ENCODE measurements at regions not wholly inside any gene's neighbourhood (a gene's known extent, or its start where the extent isn't known, plus 50 kb on each side); places are given as distances from the start of the nearest gene placed in this dataset.
A peak's percentile ranks its signal among the peaks of the same experiment; 100 is the strongest.
"Not testable (repeated sequence)": the region's sequence is repeated elsewhere in the genome, so short reads cannot be mapped to it uniquely, and the experiment has no call there.

DNA sequence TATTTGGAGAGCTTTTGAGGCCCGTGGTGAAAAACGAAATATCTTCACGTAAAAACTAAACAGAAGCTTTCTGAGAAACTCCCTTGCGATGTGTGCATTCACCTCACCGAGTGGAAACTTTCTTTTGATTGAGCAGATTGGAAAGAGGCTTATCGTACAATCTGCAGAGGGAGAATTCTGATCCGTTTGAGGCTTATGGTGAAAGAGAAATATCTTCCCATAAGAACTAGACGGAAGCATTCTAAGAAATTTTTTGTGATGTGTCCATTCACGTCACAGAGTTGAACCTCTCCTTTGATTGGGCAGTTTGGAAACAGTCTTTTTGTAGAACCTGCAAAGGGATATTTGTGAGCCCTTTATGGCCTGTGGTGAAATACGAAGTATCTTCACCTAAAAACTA, 3040.3 kb downstream of the TUBA3C start:
- ATAC-seq; H3K9me3 ChIP-seq (ENCODE audit: control insufficient read depth, insufficient read depth, low read length); intact Hi-C loops (cut with micrococcal nuclease); H3K4me1 Mint-ChIP-seq; H3K27me3 Mint-ChIP-seq (ENCODE audit: low read depth in 2 of 2); H3K36me3 ChIP-seq (ENCODE audit: control insufficient read depth, insufficient read depth, low read length); H3K4me1 ChIP-seq (ENCODE audit: control insufficient read depth, insufficient read depth, low read length); H3K36me3 Mint-ChIP-seq; H3K4me3 Mint-ChIP-seq; H3K27me3 ChIP-seq (ENCODE audit: control insufficient read depth, insufficient read depth, low read length); H3K27ac Mint-ChIP-seq; H3K27ac ChIP-seq (ENCODE audit: low read length); DNase-seq; H3K4me3 ChIP-seq (ENCODE audit: low read length): not testable (repeated sequence)
- H3K9me3 Mint-ChIP-seq, result peaks cover 4 to 11% of the 10 kb centered on the region in 2 donors
- WGBS (ENCODE audit: insufficient coverage), result 62% methylated on average over 4 of the region's 10 CpGs

DNA sequence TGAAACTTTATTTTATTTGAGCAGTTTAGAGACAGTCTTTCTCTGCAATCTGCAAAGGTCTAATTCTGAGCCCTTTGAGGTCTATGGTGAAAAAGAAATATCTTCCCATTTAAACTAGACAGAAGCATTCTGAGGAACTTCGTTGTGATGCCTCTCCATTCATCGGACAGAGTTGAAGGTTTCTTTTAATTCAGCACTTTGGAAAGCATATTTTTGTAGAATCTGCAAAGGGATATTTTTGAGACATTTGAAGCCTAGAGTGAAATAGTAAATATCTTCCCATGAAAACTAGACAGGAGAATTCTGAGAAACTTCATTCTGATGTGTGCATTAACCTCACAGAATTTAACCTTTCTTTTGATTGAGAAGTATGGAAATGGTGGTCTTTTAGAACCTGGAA, 3044.8 kb downstream of the TUBA3C start:
- H3K36me3 Mint-ChIP-seq; ATAC-seq; H3K27me3 ChIP-seq (ENCODE audit: control insufficient read depth, insufficient read depth, low read length); H3K9me3 ChIP-seq (ENCODE audit: control insufficient read depth, insufficient read depth, low read length); H3K4me1 ChIP-seq (ENCODE audit: control insufficient read depth, insufficient read depth, low read length); H3K4me1 Mint-ChIP-seq; H3K27me3 Mint-ChIP-seq (ENCODE audit: low read depth in 2 of 2); H3K4me3 ChIP-seq (ENCODE audit: low read length); H3K27ac ChIP-seq (ENCODE audit: low read length); H3K4me3 Mint-ChIP-seq; DNase-seq; H3K36me3 ChIP-seq (ENCODE audit: control insufficient read depth, insufficient read depth, low read length); H3K27ac Mint-ChIP-seq; intact Hi-C loops (cut with micrococcal nuclease): not testable (repeated sequence)
- H3K9me3 Mint-ChIP-seq, result peaks cover 0 to 10% of the 10 kb centered on the region in 2 donors
- WGBS (ENCODE audit: insufficient coverage), result 54% methylated on average over 2 of the region's 2 CpGs

DNA sequence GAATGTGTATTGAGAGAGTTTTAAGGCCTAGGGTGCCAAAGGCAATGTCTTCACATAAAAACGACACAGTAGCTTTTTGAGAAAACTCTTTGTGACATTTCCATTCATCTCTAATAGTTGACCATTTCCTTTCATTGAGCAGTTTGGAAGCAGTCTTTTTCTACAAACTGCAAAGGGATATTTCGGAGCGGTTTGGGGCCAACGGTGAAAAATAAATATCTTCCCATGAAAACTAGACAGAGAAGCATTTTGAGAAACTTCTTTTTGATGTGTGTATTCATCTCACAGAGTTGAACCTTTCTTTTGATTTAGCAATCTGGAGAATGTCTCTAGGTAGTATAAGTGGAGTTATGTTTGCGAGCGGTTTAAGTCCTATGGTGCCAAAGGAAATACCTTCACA, 3052.9 kb downstream of the TUBA3C start:
- H3K4me1 ChIP-seq (ENCODE audit: control insufficient read depth, insufficient read depth, low read length); H3K4me1 Mint-ChIP-seq; H3K4me3 ChIP-seq (ENCODE audit: low read length); H3K27ac Mint-ChIP-seq; H3K27me3 ChIP-seq (ENCODE audit: control insufficient read depth, insufficient read depth, low read length); intact Hi-C loops (cut with micrococcal nuclease); H3K9me3 Mint-ChIP-seq; DNase-seq; H3K4me3 Mint-ChIP-seq; H3K27ac ChIP-seq (ENCODE audit: low read length); H3K36me3 ChIP-seq (ENCODE audit: control insufficient read depth, insufficient read depth, low read length); H3K9me3 ChIP-seq (ENCODE audit: control insufficient read depth, insufficient read depth, low read length); H3K27me3 Mint-ChIP-seq (ENCODE audit: low read depth in 2 of 2); ATAC-seq: not testable (repeated sequence)
- WGBS (ENCODE audit: insufficient coverage), result 90% methylated on average over 2 of the region's 6 CpGs
- peaks cover 15% of the 10 kb centered on the region for H3K36me3 Mint-ChIP-seq

DNA sequence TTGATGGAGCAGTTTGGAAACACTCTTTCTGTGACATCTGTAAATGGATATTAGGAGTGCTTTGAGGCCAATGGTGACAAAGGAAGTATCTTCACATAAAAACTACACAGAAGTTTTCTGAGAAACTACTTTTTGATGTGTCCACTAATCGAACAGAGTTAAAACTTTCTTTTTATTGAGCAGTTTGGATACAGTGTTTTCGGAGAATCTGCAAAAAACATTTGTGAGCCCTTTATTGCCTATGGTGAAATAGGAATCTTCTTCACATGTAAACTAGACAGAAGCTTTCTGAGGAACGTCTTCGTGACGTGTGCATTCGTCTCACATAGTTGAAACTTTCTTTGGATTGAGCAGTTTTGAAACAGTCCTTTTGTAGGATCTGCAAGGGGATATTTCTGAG, 3068.2 kb downstream of the TUBA3C start:
- H3K4me1 ChIP-seq (ENCODE audit: control insufficient read depth, insufficient read depth, low read length); H3K27me3 Mint-ChIP-seq (ENCODE audit: low read depth in 2 of 2); H3K27ac ChIP-seq (ENCODE audit: low read length); H3K36me3 Mint-ChIP-seq; H3K4me3 ChIP-seq (ENCODE audit: low read length); H3K27me3 ChIP-seq (ENCODE audit: control insufficient read depth, insufficient read depth, low read length); intact Hi-C loops (cut with micrococcal nuclease); H3K4me3 Mint-ChIP-seq; H3K4me1 Mint-ChIP-seq; H3K36me3 ChIP-seq (ENCODE audit: control insufficient read depth, insufficient read depth, low read length); H3K9me3 Mint-ChIP-seq; H3K27ac Mint-ChIP-seq; ATAC-seq; H3K9me3 ChIP-seq (ENCODE audit: control insufficient read depth, insufficient read depth, low read length): not testable (repeated sequence)
- DNase-seq, result peak in 1 of 2 donors; percentile 5
- 56% methylated on average over 6 of the region's 6 CpGs for WGBS (ENCODE audit: insufficient coverage)

Measured in natural killer cell (primary cell).